OCI-LY7 (cell line): ENCODE measurements at regions not wholly inside any gene's neighbourhood (a gene's known extent, or its start where the extent isn't known, plus 50 kb on each side); places are given as distances from the start of the nearest gene placed in this dataset.

Experiments used
- EZH2phosphoT487 ChIP-seq: fragments of 200-600 bp; sonication (generic); IDR thresholded peaks from 2 replicates; pipeline ENCODE4 v1.6.1; 2018; ENCODE audit warnings: low read depth, borderline replicate concordance, mild to moderate bottlenecking, mixed run types, antibody characterized with exemption, low read length, moderate library complexity, mixed read lengths
- TF ChIP-seq, protein P1 (sequence below): fragments of 200-600 bp; sonication (generic); conservative IDR thresholded peaks from 2 replicates; pipeline ENCODE4 v1.5.1; 2014; ENCODE audit warnings: mild to moderate bottlenecking, antibody characterized with exemption, low read length, moderate library complexity, mixed read lengths

DNA sequence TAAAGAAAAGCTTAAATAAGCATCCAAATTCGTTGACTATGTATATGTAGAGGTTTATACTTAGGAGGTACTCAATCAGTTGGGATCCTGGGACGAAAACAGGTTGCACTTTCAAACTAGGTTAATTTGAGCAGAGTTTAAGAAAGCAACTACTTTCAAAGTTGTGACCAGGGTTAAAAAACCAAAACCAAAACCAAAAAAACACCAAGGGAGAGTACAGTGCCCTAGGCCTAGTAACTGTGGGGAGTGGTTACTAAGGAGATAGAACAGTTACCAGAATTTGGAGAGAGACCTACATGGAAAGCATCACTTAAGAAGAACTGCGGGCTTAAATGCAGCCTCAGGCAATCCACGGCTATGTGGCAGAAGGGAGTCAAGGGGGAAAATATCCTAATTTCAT is 148.3 kb downstream of the JRKL start:
- TF ChIP-seq, protein P1, sequence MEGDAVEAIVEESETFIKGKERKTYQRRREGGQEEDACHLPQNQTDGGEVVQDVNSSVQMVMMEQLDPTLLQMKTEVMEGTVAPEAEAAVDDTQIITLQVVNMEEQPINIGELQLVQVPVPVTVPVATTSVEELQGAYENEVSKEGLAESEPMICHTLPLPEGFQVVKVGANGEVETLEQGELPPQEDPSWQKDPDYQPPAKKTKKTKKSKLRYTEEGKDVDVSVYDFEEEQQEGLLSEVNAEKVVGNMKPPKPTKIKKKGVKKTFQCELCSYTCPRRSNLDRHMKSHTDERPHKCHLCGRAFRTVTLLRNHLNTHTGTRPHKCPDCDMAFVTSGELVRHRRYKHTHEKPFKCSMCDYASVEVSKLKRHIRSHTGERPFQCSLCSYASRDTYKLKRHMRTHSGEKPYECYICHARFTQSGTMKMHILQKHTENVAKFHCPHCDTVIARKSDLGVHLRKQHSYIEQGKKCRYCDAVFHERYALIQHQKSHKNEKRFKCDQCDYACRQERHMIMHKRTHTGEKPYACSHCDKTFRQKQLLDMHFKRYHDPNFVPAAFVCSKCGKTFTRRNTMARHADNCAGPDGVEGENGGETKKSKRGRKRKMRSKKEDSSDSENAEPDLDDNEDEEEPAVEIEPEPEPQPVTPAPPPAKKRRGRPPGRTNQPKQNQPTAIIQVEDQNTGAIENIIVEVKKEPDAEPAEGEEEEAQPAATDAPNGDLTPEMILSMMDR = no peak
- TF ChIP-seq EZH2phosphoT487 = no peak
